GM23248 (cell line): ENCODE measurements at regions not wholly inside any gene's neighbourhood (a gene's known extent, or its start where the extent isn't known, plus 50 kb on each side); places are given as distances from the start of the nearest gene placed in this dataset.

ENCODE experiments used
- EZH2 ChIP-seq: fragments of 200-600 bp; sonication (generic); IDR thresholded peaks from 2 replicates; pipeline ENCODE4 v1.6.1; 2018; ENCODE audit warnings: antibody characterized with exemption, mild to moderate bottlenecking; ENCODE audit not compliant: insufficient read depth, poor library complexity, severe bottlenecking
- EZH2phosphoT487 ChIP-seq: fragments of 200-600 bp; sonication (generic); IDR thresholded peaks from 2 replicates; pipeline ENCODE4 v1.6.1; 2018; ENCODE audit warnings: antibody characterized with exemption, moderate library complexity, mild to moderate bottlenecking, low read depth; ENCODE audit not compliant: insufficient read depth

DNA sequence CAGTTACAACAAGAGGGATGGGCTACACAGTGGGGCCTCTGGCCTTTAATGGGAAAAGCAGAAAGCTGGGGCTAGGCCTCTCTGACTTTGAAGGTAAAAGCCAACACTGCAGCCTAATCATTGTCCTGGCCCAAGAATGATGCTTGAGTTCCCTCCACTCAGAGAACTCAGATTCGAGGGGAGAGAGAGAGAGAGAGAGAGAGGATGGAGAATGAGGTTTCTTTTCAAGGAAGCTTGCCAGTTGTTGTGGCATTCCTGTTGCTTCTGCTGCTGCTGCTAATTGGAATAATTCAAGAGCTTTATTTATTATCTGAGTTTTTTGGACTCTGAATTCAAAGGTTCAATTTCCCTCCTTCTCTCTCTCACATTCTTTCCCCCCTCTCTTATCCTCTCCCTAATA, 144.6 kb upstream of the IRX6 start:
- no peak for TF ChIP-seq EZH2
- TF ChIP-seq EZH2phosphoT487, result no peak
